Panc1 (cell line): ENCODE measurements at regions not wholly inside any gene's neighbourhood (a gene's known extent, or its start where the extent isn't known, plus 50 kb on each side); places are given as distances from the start of the nearest gene placed in this dataset.

Experiments used
- SIN3A ChIP-seq: IDR thresholded peaks from 2 replicates; pipeline ENCODE4 v1.6.1; 2012; ENCODE audit warnings: low read depth, mild to moderate bottlenecking, low read length, moderate library complexity, borderline replicate concordance; ENCODE audit not compliant: insufficient read depth
- TCF7L2 ChIP-seq: IDR thresholded peaks from 2 replicates; pipeline ENCODE4 v1.6.1; 2011; ENCODE audit warnings: mild to moderate bottlenecking, low read depth, low read length, inconsistent platforms
- TF ChIP-seq, protein P1 (sequence below): fragments of 450-650 bp; IDR thresholded peaks from 2 replicates; pipeline ENCODE4 v1.5.1; 2017; ENCODE audit warnings: mild to moderate bottlenecking
- TF ChIP-seq, protein P2 (sequence below), 2 experiments: IDR thresholded peaks; 2 replicates each; pipeline ENCODE4 v1.6.1; 2011 to 2012; ENCODE audit warnings: low read depth in 2 of 2, control low read depth in 1 of 2, low read length in 1 of 2, mild to moderate bottlenecking in 1 of 2, moderate library complexity in 1 of 2; ENCODE audit not compliant: insufficient read depth in 1 of 2

DNA sequence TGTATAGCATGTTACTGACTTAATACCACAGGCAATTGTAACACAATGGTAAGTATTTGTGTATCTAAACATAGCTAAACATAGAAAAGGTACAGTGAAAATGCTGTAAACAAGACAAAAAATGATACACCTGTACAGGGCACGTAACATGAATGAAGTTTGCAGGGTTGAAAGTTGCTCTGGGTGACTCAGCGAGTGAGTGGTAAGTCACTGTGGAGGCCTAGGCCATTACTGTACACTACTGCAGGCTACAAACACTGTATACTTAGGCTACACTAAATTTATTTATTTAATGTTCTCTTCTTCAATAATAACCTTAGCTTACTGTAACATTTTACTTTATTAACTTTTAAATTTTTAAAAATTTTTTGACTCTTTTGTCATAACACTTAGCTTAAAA is 158.4 kb downstream of the IPO8 start:
- TF ChIP-seq, protein P1, sequence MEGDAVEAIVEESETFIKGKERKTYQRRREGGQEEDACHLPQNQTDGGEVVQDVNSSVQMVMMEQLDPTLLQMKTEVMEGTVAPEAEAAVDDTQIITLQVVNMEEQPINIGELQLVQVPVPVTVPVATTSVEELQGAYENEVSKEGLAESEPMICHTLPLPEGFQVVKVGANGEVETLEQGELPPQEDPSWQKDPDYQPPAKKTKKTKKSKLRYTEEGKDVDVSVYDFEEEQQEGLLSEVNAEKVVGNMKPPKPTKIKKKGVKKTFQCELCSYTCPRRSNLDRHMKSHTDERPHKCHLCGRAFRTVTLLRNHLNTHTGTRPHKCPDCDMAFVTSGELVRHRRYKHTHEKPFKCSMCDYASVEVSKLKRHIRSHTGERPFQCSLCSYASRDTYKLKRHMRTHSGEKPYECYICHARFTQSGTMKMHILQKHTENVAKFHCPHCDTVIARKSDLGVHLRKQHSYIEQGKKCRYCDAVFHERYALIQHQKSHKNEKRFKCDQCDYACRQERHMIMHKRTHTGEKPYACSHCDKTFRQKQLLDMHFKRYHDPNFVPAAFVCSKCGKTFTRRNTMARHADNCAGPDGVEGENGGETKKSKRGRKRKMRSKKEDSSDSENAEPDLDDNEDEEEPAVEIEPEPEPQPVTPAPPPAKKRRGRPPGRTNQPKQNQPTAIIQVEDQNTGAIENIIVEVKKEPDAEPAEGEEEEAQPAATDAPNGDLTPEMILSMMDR: no peak
- TF ChIP-seq SIN3A (no peak), TCF7L2 (no peak)
- TF ChIP-seq, protein P2, sequence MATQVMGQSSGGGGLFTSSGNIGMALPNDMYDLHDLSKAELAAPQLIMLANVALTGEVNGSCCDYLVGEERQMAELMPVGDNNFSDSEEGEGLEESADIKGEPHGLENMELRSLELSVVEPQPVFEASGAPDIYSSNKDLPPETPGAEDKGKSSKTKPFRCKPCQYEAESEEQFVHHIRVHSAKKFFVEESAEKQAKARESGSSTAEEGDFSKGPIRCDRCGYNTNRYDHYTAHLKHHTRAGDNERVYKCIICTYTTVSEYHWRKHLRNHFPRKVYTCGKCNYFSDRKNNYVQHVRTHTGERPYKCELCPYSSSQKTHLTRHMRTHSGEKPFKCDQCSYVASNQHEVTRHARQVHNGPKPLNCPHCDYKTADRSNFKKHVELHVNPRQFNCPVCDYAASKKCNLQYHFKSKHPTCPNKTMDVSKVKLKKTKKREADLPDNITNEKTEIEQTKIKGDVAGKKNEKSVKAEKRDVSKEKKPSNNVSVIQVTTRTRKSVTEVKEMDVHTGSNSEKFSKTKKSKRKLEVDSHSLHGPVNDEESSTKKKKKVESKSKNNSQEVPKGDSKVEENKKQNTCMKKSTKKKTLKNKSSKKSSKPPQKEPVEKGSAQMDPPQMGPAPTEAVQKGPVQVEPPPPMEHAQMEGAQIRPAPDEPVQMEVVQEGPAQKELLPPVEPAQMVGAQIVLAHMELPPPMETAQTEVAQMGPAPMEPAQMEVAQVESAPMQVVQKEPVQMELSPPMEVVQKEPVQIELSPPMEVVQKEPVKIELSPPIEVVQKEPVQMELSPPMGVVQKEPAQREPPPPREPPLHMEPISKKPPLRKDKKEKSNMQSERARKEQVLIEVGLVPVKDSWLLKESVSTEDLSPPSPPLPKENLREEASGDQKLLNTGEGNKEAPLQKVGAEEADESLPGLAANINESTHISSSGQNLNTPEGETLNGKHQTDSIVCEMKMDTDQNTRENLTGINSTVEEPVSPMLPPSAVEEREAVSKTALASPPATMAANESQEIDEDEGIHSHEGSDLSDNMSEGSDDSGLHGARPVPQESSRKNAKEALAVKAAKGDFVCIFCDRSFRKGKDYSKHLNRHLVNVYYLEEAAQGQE (IDR thresholded peaks at IDR 0.05; ENCODE audit: insufficient read depth in 1 of 2, low read depth in 2 of 2, low read length in 1 of 2): no peak
